Astrocyte of the cerebellum (primary cell): ENCODE measurements at regions not wholly inside any gene's neighbourhood (a gene's known extent, or its start where the extent isn't known, plus 50 kb on each side); places are given as distances from the start of the nearest gene placed in this dataset.
"Not testable (repeated sequence)": the region's sequence is repeated elsewhere in the genome, so short reads cannot be mapped to it uniquely, and the experiment has no call there.

Source experiments
- DNase-seq: peaks from one replicate; pipeline ENCODE4 v3.0.0-alpha.2; 2011; ENCODE audit warnings: low read depth
- H3K4me3 ChIP-seq: 2 replicates; pipeline ENCODE4 v1.5.1; 2011; ENCODE audit warnings: mild to moderate bottlenecking, low read depth, low read length, moderate library complexity
- CTCF ChIP-seq: IDR thresholded peaks from 2 replicates; pipeline ENCODE4 v1.5.1; 2012; ENCODE audit warnings: low read length, low read depth, moderate library complexity, mild to moderate bottlenecking; ENCODE audit errors: missing control alignments
- in situ Hi-C: cut with HindIII; loops from 2 replicates; pipeline ENCODE4 v1.10.0; 2017; ENCODE audit warnings: low sequenced_read_pairs

GRCh38 chr6:114874410-114874809 lies 531.6 kb upstream of the HS3ST5 start:
- no peak for TF ChIP-seq CTCF
- in situ Hi-C loops, result no loop called here
- no peak overlapping the region for H3K4me3 ChIP-seq
- DNase-seq, result no peak

GRCh38 chr6:114865506-114865905 lies 522.7 kb upstream of the HS3ST5 start:
- H3K4me3 ChIP-seq, in situ Hi-C loops, DNase-seq: not testable (repeated sequence)

GRCh38 chr6:114863610-114864009 lies 520.8 kb upstream of the HS3ST5 start:
- H3K4me3 ChIP-seq, result no peak overlapping the region
- in situ Hi-C loops, result no loop called here
- no peak for DNase-seq
- TF ChIP-seq CTCF, result no peak

- no peak for TF ChIP-seq CTCF
- DNase-seq, result no peak
- H3K4me3 ChIP-seq, result no peak overlapping the region
- in situ Hi-C loops, result no loop called here
Measured at GRCh38 chr6:114862819-114863218, 520.0 kb upstream of the HS3ST5 start.

- in situ Hi-C loops, result no loop called here
- DNase-seq, result no peak
- H3K4me3 ChIP-seq, result no peak overlapping the region
- no peak for TF ChIP-seq CTCF
Measured at GRCh38 chr6:114862064-114862463, 519.2 kb upstream of the HS3ST5 start.

- TF ChIP-seq CTCF, result no peak
- no peak overlapping the region for H3K4me3 ChIP-seq
- DNase-seq, result no peak
- in situ Hi-C loops, result no loop called here
Measured at GRCh38 chr6:114844359-114844758, 501.5 kb upstream of the HS3ST5 start.

- TF ChIP-seq CTCF, result no peak
- in situ Hi-C loops, result no loop called here
- no peak overlapping the region for H3K4me3 ChIP-seq
Measured at GRCh38 chr6:114839019-114839418, 496.2 kb upstream of the HS3ST5 start.

More at GRCh38 chr6:114839019-114839418, 496.2 kb upstream of the HS3ST5 start:
- no peak for DNase-seq
